HepG2 (cell line): ENCODE measurements at regions not wholly inside any gene's neighbourhood (a gene's known extent, or its start where the extent isn't known, plus 50 kb on each side); places are given as distances from the start of the nearest gene placed in this dataset.

Source experiments
- ATAC-seq: fragments of 200-7000 bp; cut with Tn5 transposase; 3 replicates; pipeline ENCODE4 v1.9.1; 2020; ENCODE audit warnings: mild to moderate bottlenecking, moderate library complexity
- BruUV-seq: library from RNA; stranded (reverse); fragments of 400-500 nt; replicated peaks from 2 replicates; lab custom pipeline; 2021; lab: Mats Ljungman, UMichigan
- CTCF ChIA-PET: fragments of 300-600 bp; formaldehyde crosslinking; extraction: SDS; loops from one replicate; lab custom pipeline; 2021; ENCODE audit warnings: low total read pairs, inconsistent platforms, low intra/inter-chr PET ratio; lab: Yijun Ruan, JAX
- POLR2A ChIA-PET: fragments of 350-600 bp; sonication (Branson Sonifier 250); formaldehyde crosslinking; loops from one replicate; lab custom pipeline; 2020; ENCODE audit warnings: antibody characterized with exemption, inconsistent platforms; lab: Yijun Ruan, JAX
- DNase-seq: peaks from one replicate; pipeline ENCODE4 v3.0.0-alpha.2; 2015; ENCODE audit warnings: low spot score
- FAIRE-seq: peaks from 3 replicates; lab custom pipeline; 2011; peaks lifted over from hg19 to GRCh38; lab: Jason Lieb, UNC
- H2AFZ ChIP-seq: one replicate; pipeline ENCODE4 v1.6.1; 2011; ENCODE audit warnings: low read length, inconsistent platforms
- H3K27ac ChIP-seq: fragments of 300-600 bp; 3 replicates; pipeline ENCODE4 v1.8.0; 2011; ENCODE audit warnings: mixed run types, mild to moderate bottlenecking, mixed read lengths, low read length, inconsistent platforms; ENCODE audit not compliant: insufficient read depth; ENCODE audit errors: extremely low read length
- H3K27me3 ChIP-seq, 2 experiments: fragments of 200-600 bp in 1 of 2; 2 replicates in 1 of 2; 3 replicates in 1 of 2; pipeline versions ENCODE4 v1.6.0 to v1.8.0; 2011; ENCODE audit warnings: low read length in 2 of 2, mild to moderate bottlenecking in 2 of 2, moderate library complexity in 2 of 2, inconsistent platforms in 1 of 2; ENCODE audit not compliant: insufficient read depth in 2 of 2, control insufficient read depth in 1 of 2
- H3K36me3 ChIP-seq, 2 experiments: fragments of 200-600 bp in 1 of 2; replicated peaks in 1 of 2; 2 replicates in 1 of 2; 3 replicates in 1 of 2; pipeline versions ENCODE4 v1.5.1 to v1.8.0; 2011; ENCODE audit warnings: low read length in 2 of 2, inconsistent platforms in 1 of 2; ENCODE audit not compliant: insufficient read depth in 2 of 2, control insufficient read depth in 1 of 2
- H3K4me1 ChIP-seq: 2 replicates; pipeline ENCODE4 v1.5.1; 2012; ENCODE audit warnings: low read length, inconsistent platforms; ENCODE audit not compliant: insufficient read depth
- H3K4me2 ChIP-seq: 2 replicates; pipeline ENCODE4 v1.6.0; 2011; ENCODE audit warnings: low read depth, low read length, inconsistent platforms
- H3K4me3 ChIP-seq, 3 experiments: fragments of 200-600 bp in 1 of 3; sonication (generic), shearing (Covaris generic) in 1 of 3; replicated peaks in 1 of 3; 2 replicates each; pipeline ENCODE4 v1.5.1; 2011 to 2016; ENCODE audit warnings: low read length in 3 of 3, inconsistent platforms in 2 of 3, low read depth in 2 of 3, mild to moderate bottlenecking in 2 of 3, control low read depth in 1 of 3, mixed read lengths in 1 of 3; ENCODE audit not compliant: insufficient read depth in 1 of 3
- H3K79me2 ChIP-seq: one replicate; pipeline ENCODE4 v1.6.1; 2011; ENCODE audit warnings: low read length, inconsistent platforms; ENCODE audit not compliant: insufficient read depth
- H3K9ac ChIP-seq: 2 replicates; pipeline ENCODE4 v1.6.0; 2011; ENCODE audit warnings: mild to moderate bottlenecking, low read depth, low read length, inconsistent platforms; ENCODE audit not compliant: insufficient read depth
- H3K9me3 ChIP-seq: 2 replicates; pipeline ENCODE4 v1.5.1; 2012; ENCODE audit warnings: mild to moderate bottlenecking, low read length
- H4K20me1 ChIP-seq: 2 replicates; pipeline ENCODE4 v1.6.0; 2011; ENCODE audit warnings: inconsistent platforms, mild to moderate bottlenecking, low read length, moderate library complexity; ENCODE audit not compliant: insufficient read depth
- CSRNP2 ChIP-seq: sonication (generic); formaldehyde crosslinking; conservative IDR thresholded peaks from 2 replicates; pipeline ENCODE4 v1.8.0; 2022; ENCODE audit warnings: low read depth, missing genetic modification reagents
- IRF1 ChIP-seq: sonication (generic); formaldehyde crosslinking; IDR thresholded peaks from 2 replicates; pipeline ENCODE4 v1.4.0; 2020; ENCODE audit warnings: low read depth, mild to moderate bottlenecking, missing genetic modification reagents
- MAFF ChIP-seq: IDR thresholded peaks from 2 replicates; pipeline ENCODE4 v1.6.1; 2011; ENCODE audit warnings: low read depth, low read length, improper control_type of control experiment
- MAFK ChIP-seq, 2 experiments: IDR thresholded peaks in 1 of 2; conservative IDR thresholded peaks in 1 of 2; 2 replicates each; pipeline ENCODE4 v1.6.1; 2011; ENCODE audit warnings: improper control_type of control experiment in 2 of 2, low read length in 2 of 2
- PAF1 ChIP-seq: IDR thresholded peaks from 2 replicates; pipeline ENCODE4 v1.6.1; 2016; ENCODE audit warnings: missing genetic modification reagents, missing compliant biosample characterization
- RAD51 ChIP-seq: fragments of 450-650 bp; IDR thresholded peaks from 2 replicates; pipeline ENCODE4 v1.6.1; 2016; ENCODE audit warnings: borderline replicate concordance
- RXRA ChIP-seq: sonication (generic); formaldehyde crosslinking; IDR thresholded peaks from 2 replicates; pipeline ENCODE4 v1.5.1; 2020; ENCODE audit warnings: missing genetic modification reagents
- SMC3 ChIP-seq: IDR thresholded peaks from 2 replicates; pipeline ENCODE4 v1.6.1; 2011; ENCODE audit warnings: low read length, improper control_type of control experiment
- STAG1 ChIP-seq: sonication (generic); formaldehyde crosslinking; IDR thresholded peaks from 2 replicates; pipeline ENCODE4 v1.4.0; 2020; ENCODE audit warnings: missing genetic modification reagents
- ZBTB38 ChIP-seq: sonication (generic); formaldehyde crosslinking; IDR thresholded peaks from 2 replicates; pipeline ENCODE4 v1.5.1; 2020; ENCODE audit warnings: mild to moderate bottlenecking, missing genetic modification reagents
- ZBTB7A ChIP-seq: sonication (generic); formaldehyde crosslinking; IDR thresholded peaks from 2 replicates; pipeline ENCODE4 v1.8.0; 2022; ENCODE audit warnings: mild to moderate bottlenecking, missing genetic modification reagents
- ZMYM2 ChIP-seq: sonication (generic); formaldehyde crosslinking; IDR thresholded peaks from 2 replicates; pipeline ENCODE4 v1.8.0; 2022; ENCODE audit warnings: mild to moderate bottlenecking, missing genetic modification reagents
- ZNF362 ChIP-seq: sonication (generic); formaldehyde crosslinking; IDR thresholded peaks from 2 replicates; pipeline ENCODE4 v1.4.0; 2020; ENCODE audit warnings: missing genetic modification reagents, mild to moderate bottlenecking, borderline replicate concordance
- ZNF530 ChIP-seq: sonication (generic); formaldehyde crosslinking; IDR thresholded peaks from 2 replicates; pipeline ENCODE4 v1.5.0; 2020; ENCODE audit warnings: low read depth, mild to moderate bottlenecking, missing genetic modification reagents
- ZNF569 ChIP-seq: sonication (generic); formaldehyde crosslinking; IDR thresholded peaks from 2 replicates; pipeline ENCODE4 v1.5.0; 2020; ENCODE audit warnings: mild to moderate bottlenecking, missing genetic modification reagents, moderate library complexity, borderline replicate concordance
- WGBS: methylation state at CpG from one replicate; pipeline ENCODE4 v1.1.6; 2017; ENCODE audit warnings: low lambda C conversion rate; 5-methylcytosine and 5-hydroxymethylcytosine counted together
- in situ Hi-C: cut with HindIII; loops from 2 replicates; pipeline ENCODE4 v1.10.0; 2017; ENCODE audit warnings: low pct_unique_long_range_greater_than_20kb; ENCODE audit not compliant: extremely low pct_ligation_motif_present
- intact Hi-C: fragments of 100-400 bp; cut with micrococcal nuclease; formaldehyde crosslinking; loops from one replicate; pipeline ENCODE4 v1.10.0; 2022; ENCODE audit not compliant: unreplicated experiment

- TF ChIP-seq CSRNP2 (CRISPR knock-in tag) (no peak), ZBTB7A (CRISPR knock-in tag) (no peak), ZNF569 (CRISPR knock-in tag) (no peak), IRF1 (CRISPR knock-in tag) (no peak), ZNF530 (CRISPR knock-in tag) (no peak), RAD51 (no peak), ZBTB38 (CRISPR knock-in tag) (no peak)
- TF ChIP-seq, all 625 proteins: peak for 0
Observed at GRCh38 chr2:223681125-223681524, 79.0 kb upstream of the SCG2 start (continued).

- Histone ChIP-seq H3K27me3 (no peaks in the 10 kb centered on the region), H3K79me2 (no peaks in the 10 kb centered on the region), H3K36me3 (no peaks in the 10 kb centered on the region), H3K4me2 (no peak overlapping the region), H3K4me3 (no peak overlapping the region), H3K4me1 (no peaks in the 10 kb centered on the region), H3K9ac (no peak overlapping the region), H2AFZ (no peak overlapping the region), H3K9me3 (no peaks in the 10 kb centered on the region), H3K27ac (no peak overlapping the region), H4K20me1 (no peaks in the 10 kb centered on the region)
- ChIA-PET POLR2A (no interaction called here), CTCF (interaction anchor here (1.5 kb wide), 1 partner anchor 123 kb away, joined by 9 read pairs; no protein-coding TSS in a partner anchor)
- peak; percentile 64 for FAIRE-seq
- intact Hi-C loops (loop anchor here (1.0 kb wide), 2 partner anchors 123 to 185 kb away; no protein-coding TSS in a partner anchor), in situ Hi-C loops (no loop called here)
- 2% methylated on average over 5 of the region's 5 CpGs for WGBS
- BruUV-seq, result no TSS peak
- ATAC-seq, result peak; percentile 96
- peak; percentile 30 for DNase-seq
- TF ChIP-seq STAG1 (CRISPR knock-in tag) (peak; percentile 70), ZNF362 (CRISPR knock-in tag) (peak; percentile 57; the same call in 1 of the 2 replicates), MAFK (conservative IDR thresholded peaks at IDR 0.05 in 1 of 2, IDR thresholded peaks at IDR 0.05 in 1 of 2; ENCODE audit: low read length in 2 of 2) (0 out of 4 replicates have a peak, but pooled peaks of 1 of the 2 experiments have one; percentile 1), ZMYM2 (CRISPR knock-in tag) (no peak), SMC3 (peak; percentile 74), RXRA (no peak), PAF1 (CRISPR knock-in tag) (no peak), MAFF (peak; percentile 18; the same call in 1 of the 2 replicates)
Observed at GRCh38 chr2:223674998-223675609, 72.9 kb upstream of the SCG2 start.
